Calu3 (cell line): ENCODE measurements at regions not wholly inside any gene's neighbourhood (a gene's known extent, or its start where the extent isn't known, plus 50 kb on each side); places are given as distances from the start of the nearest gene placed in this dataset.

ENCODE experiments used
- BruUV-seq: library from RNA; stranded (reverse); fragments of 400-500 nt; replicated peaks from 2 replicates; lab custom pipeline; 2021; lab: Mats Ljungman, UMichigan
- CTCF ChIA-PET: fragments of 300-600 bp; sonication (Branson Sonifier 250); formaldehyde crosslinking; loops from one replicate; lab custom pipeline; 2022; ENCODE audit warnings: antibody characterized with exemption; lab: Charles Lee
- DNase-seq: peaks from one replicate; pipeline ENCODE4 v3.0.0; 2022
- H3K27ac Mint-ChIP-seq: one replicate; pipeline ENCODE4 v1.8.0; 2022; ENCODE audit warnings: mixed read lengths; ENCODE audit not compliant: unreplicated experiment
- H3K27me3 Mint-ChIP-seq: one replicate; pipeline ENCODE4 v1.8.0; 2022; ENCODE audit warnings: mixed read lengths; ENCODE audit not compliant: unreplicated experiment
- H3K36me3 Mint-ChIP-seq: one replicate; pipeline ENCODE4 v1.8.0; 2022; ENCODE audit warnings: mild to moderate bottlenecking, moderate library complexity, mixed read lengths; ENCODE audit not compliant: insufficient read depth, unreplicated experiment
- H3K4me1 Mint-ChIP-seq: one replicate; pipeline ENCODE4 v1.8.0; 2022; ENCODE audit warnings: mild to moderate bottlenecking, low read depth, mixed read lengths; ENCODE audit not compliant: unreplicated experiment
- H3K4me3 Mint-ChIP-seq: one replicate; pipeline ENCODE4 v1.8.0; 2022; ENCODE audit warnings: mild to moderate bottlenecking, low read depth, moderate library complexity, mixed read lengths; ENCODE audit not compliant: unreplicated experiment
- H3K9me3 Mint-ChIP-seq: one replicate; pipeline ENCODE4 v1.8.0; 2022; ENCODE audit warnings: low read depth, mixed read lengths; ENCODE audit not compliant: unreplicated experiment
- intact Hi-C: fragments of 100-400 bp; cut with micrococcal nuclease; formaldehyde crosslinking; loops from one replicate; pipeline ENCODE4 v1.10.0; 2022; ENCODE audit not compliant: unreplicated experiment
- TF ChIP-seq, protein P1 (sequence below): fragments of 200-600 bp; IDR thresholded peaks from one replicate; pipeline ENCODE4 v1.8.0; 2022; ENCODE audit warnings: antibody characterized with exemption; ENCODE audit not compliant: unreplicated experiment

DNA sequence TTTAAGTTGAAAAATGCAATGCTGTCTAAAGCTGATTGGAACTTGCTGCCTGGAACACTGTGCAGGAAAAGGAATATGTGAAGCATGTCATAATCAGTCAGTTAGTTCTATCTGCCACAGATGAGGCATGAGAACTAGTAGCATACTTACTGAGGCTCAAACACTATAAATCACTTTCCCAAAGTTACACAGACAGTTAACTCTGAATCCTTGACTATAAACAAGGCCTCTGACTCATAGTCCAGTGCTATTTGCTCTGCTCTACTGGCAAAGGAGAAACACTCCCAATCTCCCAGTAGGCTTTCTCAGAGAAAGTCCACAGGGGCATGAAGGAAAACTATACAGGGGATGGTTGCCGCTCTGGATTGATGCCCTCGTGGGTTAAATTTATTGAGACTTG is 2078.4 kb upstream of the TENM3 start:
- no peak overlapping the region for H3K4me3 Mint-ChIP-seq
- H3K9me3 Mint-ChIP-seq: no peaks in the 10 kb centered on the region
- CTCF ChIA-PET: no interaction called here
- TF ChIP-seq, protein P1, sequence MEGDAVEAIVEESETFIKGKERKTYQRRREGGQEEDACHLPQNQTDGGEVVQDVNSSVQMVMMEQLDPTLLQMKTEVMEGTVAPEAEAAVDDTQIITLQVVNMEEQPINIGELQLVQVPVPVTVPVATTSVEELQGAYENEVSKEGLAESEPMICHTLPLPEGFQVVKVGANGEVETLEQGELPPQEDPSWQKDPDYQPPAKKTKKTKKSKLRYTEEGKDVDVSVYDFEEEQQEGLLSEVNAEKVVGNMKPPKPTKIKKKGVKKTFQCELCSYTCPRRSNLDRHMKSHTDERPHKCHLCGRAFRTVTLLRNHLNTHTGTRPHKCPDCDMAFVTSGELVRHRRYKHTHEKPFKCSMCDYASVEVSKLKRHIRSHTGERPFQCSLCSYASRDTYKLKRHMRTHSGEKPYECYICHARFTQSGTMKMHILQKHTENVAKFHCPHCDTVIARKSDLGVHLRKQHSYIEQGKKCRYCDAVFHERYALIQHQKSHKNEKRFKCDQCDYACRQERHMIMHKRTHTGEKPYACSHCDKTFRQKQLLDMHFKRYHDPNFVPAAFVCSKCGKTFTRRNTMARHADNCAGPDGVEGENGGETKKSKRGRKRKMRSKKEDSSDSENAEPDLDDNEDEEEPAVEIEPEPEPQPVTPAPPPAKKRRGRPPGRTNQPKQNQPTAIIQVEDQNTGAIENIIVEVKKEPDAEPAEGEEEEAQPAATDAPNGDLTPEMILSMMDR: no peak
- H3K4me1 Mint-ChIP-seq: no peaks in the 10 kb centered on the region
- H3K36me3 Mint-ChIP-seq: no peaks in the 10 kb centered on the region
- BruUV-seq: no TSS peak
- H3K27me3 Mint-ChIP-seq: no peaks in the 10 kb centered on the region
- no peak for DNase-seq
- no peak overlapping the region for H3K27ac Mint-ChIP-seq
- intact Hi-C loops: no loop called here

DNA sequence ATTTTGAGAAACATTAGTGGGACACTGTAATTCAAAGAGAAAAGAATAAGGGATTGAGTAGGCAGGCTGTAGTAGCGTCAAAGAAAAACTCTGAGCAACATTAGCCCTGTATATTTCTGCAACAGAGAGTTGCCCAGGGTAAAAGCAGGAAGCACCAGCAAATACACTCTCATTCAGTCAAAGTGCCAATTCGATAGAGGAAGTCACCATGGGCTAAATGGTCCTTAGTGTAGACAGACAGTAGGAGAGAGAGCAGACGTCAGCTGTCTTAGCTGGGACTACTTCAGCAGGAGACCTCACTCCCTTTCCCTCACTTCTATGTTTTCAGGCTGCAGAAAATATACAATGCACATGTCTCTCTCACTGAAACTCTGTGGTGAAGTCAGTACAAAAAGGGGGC is 2073.8 kb upstream of the TENM3 start:
- H3K27ac Mint-ChIP-seq: no peak overlapping the region
- TF ChIP-seq, protein P1: no peak
- no peak overlapping the region for H3K4me3 Mint-ChIP-seq
- H3K27me3 Mint-ChIP-seq: no peaks in the 10 kb centered on the region
- no TSS peak for BruUV-seq
- CTCF ChIA-PET: no interaction called here
- H3K9me3 Mint-ChIP-seq: no peaks in the 10 kb centered on the region
- intact Hi-C loops: no loop called here
- DNase-seq: no peak
- H3K4me1 Mint-ChIP-seq: no peaks in the 10 kb centered on the region
- H3K36me3 Mint-ChIP-seq: no peaks in the 10 kb centered on the region

DNA sequence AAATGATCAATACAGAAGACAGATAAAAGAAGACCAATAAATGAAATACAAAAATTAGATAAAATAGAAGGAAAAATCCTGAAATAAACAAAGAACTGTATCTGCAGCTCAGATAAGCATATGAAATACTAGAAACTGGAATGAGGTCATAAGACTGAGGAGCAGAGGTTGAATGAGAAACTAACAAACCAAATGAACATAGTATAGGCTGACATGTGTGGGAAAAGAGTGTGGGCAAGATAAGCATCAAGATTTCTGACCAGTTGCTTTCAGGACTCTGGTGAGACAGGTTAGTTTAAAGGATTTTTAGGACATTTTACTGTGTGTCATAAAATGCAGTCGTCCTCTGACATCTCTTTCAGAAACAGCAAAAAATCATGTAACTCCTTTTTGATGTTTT is 2073.2 kb upstream of the TENM3 start:
- CTCF ChIA-PET: no interaction called here
- no peak for DNase-seq
- TF ChIP-seq, protein P1: no peak
- H3K27ac Mint-ChIP-seq: no peak overlapping the region
- no TSS peak for BruUV-seq
- no peaks in the 10 kb centered on the region for H3K36me3 Mint-ChIP-seq
- intact Hi-C loops: no loop called here
- no peak overlapping the region for H3K4me3 Mint-ChIP-seq
- no peaks in the 10 kb centered on the region for H3K9me3 Mint-ChIP-seq
- H3K27me3 Mint-ChIP-seq: no peaks in the 10 kb centered on the region
- H3K4me1 Mint-ChIP-seq: no peaks in the 10 kb centered on the region

DNA sequence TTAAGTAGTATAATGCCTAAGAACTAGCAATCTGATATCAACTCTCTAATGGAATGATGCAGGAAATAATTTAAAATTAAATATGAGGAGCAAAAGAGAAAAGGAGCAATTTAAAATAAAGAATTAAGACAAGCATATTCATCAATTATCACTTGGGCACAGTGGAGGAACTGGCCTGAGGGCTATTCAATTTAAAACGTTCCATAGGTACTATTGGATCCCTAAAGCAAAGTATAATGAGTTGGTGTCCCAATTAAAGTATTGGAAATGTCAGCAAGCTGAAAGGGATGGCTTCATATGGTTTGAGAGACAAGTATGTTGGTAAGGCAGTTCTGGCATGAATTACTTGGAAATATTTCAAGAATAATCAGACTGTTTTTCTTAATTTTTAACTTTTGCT is 2064.1 kb upstream of the TENM3 start:
- no peak for DNase-seq
- Mint-ChIP-seq H3K27ac (no peak overlapping the region), H3K9me3 (no peaks in the 10 kb centered on the region), H3K4me3 (no peak overlapping the region), H3K36me3 (no peaks in the 10 kb centered on the region), H3K27me3 (no peaks in the 10 kb centered on the region), H3K4me1 (no peaks in the 10 kb centered on the region)
- no TSS peak for BruUV-seq
- CTCF ChIA-PET: no interaction called here
- intact Hi-C loops: no loop called here
- TF ChIP-seq, protein P1: no peak
